ENCODE measurements at regions not wholly inside any gene's neighbourhood (a gene's known extent, or its start where the extent isn't known, plus 50 kb on each side); places are given as distances from the start of the nearest gene placed in this dataset.
"Not testable (repeated sequence)": the region's sequence is repeated elsewhere in the genome, so short reads cannot be mapped to it uniquely, and the experiment has no call there.

DNA sequence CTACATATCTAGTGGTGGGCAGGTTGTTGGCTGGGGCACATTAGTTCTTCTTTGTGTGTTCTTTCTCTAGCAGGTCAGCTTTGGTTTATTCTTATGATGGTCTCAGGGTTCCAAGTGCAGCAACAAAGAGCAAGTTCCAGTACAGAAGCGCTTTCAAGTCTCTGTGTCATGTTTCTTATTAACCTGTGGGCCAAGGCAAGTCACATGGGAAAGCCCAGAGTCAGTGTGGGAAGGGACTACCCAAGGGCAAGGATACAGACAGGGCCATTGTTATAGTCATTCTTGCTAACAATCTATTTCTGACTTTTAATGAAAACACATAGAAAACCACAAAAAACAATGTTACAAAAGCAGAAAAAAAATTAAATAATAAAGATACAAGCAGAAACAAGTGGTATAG lies 754.6 kb downstream of the TBC1D22A start:
- DNase-seq, result no peak

DNA sequence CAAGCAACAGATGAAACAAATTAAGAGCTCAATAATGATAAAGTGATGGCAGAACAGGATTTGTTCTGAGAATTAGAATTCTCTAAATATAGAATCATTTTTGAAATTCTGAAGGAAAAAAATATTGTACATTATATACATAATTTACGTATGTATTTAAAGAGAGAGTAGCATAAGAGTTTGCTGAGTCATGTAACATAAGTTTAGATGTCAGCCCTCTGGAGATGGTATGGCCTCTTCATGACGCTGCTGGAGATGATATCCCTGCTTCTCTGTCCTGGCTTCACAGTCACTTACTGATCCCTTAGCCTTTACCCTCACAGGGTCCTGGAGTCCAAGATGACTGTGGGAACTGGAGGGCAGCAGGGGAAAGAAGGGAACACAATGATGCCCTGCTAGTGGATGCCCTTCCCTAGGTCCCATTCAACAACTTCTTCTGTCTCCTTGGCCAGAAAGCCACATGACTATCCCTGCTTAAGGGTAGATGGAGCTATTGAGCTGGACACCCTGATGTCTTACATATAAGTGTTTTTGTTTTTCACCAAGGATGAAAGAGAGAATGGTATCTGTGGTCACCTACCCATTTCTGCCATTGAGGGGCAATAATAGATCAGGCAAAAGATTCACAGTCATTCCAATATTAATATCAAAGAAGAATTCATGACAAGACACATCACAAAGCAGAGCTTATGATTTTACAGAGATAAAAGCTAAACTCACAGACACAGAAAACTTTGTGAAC lies 753.1 kb downstream of the TBC1D22A start:
- no peak for DNase-seq

DNA sequence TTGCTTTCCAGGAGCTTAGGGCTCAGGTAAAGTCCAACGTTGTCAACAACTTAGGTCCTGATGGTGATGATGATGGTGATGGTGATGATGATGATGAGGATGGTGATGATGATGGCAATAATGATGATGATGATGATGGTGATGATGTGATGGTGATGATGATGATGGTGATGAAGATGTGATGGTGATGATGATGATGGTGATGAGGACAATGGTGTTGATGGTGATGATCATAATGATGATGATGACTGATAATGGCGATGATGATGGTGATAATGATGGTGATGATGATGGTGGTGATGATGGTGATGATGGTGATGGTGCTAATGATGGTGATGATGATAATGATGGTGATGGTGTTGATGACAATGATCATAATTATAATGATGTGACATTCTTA lies 750.2 kb downstream of the TBC1D22A start:
- no peak for DNase-seq

DNA sequence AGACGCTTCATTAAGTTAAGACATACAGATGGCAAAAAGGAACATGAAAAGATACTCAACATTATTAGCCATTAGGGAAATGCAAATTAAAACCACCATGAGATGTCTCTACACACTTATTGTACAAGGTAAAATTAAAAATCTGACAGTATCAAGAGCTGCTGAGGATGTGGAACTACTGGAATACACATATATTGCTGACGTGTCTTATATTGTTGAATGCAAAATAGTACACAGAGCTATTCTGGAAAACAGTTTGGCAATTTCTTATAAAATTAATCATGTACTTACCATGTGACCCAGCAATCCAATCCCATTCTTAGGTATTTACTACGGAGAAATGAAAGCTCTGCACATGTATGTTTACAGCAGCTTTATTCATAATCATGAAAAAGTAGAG lies 742.5 kb downstream of the TBC1D22A start:
- no peak for DNase-seq

DNA sequence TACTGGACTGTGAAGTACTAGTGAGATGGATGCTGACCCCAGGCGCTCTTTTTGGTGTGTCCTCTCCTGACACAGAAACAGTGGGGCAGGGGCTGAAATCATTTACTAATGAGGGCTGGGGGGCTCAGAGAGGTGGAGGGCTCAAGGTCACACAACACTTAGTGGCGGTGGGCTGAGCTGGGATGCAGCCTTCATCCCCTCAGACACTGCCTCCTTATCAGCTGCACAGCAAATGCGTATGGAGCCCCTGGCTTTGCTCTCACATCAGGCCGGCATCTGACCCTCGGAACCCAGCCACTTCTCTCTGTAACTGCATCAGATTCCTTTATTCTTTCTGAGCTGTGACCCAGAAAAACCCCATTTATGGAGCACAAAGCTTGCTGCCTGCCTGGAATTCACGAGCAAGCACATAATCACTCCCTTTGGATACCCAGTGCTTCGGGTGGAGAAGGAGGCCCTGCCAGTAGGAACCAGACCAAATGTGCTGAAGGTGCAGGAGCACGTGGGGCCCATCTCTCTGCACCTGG lies 736.6 kb downstream of the TBC1D22A start:
- DNase-seq, result no peak

DNA sequence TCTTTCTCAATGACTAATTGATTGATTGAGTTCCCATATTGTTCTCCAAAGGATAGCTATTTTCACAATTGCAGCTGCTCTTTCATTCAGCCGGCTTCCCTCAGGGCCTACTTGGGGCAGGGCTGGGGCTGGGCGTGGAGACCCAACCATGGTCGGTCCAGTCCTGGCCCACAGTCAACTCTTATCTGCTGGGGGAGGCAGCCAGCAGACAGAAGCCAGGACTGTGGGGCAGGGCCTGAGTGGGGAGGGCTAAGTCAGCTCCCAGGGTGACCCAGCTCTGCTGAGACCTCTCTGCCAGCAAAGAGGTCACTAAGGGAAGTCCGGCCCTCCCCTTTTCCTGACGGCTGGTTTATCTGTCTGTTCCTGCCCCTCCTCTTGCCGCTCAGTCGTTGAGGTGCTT lies 735.2 kb downstream of the TBC1D22A start:
- no peak for DNase-seq

DNA sequence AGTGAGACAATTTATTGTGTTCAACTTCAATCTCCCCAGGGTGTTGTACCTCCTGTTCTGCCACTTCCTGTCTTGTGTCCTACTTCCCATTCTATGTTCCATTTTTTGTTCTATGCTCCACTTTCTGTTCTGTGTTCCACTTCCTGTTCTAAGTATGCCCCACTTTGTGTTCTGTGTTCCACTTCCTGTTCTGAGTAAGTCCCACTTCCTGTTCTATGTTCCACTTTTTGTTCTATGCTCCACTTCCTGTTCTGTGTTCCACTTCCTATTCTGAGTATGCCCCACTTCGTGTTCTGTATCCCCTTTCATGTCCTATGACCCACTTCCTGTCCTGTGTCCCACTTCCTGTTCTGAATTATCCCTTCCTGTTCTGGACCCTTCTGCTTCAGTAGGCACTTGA lies 732.7 kb downstream of the TBC1D22A start:
- peak in 1 of 2 donors; percentile 31 for DNase-seq

DNA sequence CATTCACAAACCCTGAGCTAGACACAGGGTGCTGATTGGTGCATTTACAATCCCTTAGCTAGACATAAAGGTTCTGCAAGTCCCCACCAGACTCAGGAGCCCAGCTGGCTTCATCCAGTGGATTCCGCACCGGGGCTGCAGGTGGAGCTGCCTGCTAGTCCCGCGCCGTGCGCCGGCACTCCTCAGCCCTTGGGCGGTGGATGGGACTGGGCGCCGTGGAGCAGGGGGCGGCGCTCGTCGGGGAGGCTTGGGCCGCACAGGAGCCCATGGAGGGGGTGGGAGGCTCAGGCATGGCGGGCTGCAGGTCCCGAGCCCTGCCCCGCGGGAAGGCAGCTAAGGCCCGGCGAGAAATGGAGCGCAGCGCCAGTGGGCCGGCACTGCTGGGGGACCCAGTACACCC lies 725.7 kb downstream of the TBC1D22A start:
- not testable (repeated sequence) for DNase-seq

DNA sequence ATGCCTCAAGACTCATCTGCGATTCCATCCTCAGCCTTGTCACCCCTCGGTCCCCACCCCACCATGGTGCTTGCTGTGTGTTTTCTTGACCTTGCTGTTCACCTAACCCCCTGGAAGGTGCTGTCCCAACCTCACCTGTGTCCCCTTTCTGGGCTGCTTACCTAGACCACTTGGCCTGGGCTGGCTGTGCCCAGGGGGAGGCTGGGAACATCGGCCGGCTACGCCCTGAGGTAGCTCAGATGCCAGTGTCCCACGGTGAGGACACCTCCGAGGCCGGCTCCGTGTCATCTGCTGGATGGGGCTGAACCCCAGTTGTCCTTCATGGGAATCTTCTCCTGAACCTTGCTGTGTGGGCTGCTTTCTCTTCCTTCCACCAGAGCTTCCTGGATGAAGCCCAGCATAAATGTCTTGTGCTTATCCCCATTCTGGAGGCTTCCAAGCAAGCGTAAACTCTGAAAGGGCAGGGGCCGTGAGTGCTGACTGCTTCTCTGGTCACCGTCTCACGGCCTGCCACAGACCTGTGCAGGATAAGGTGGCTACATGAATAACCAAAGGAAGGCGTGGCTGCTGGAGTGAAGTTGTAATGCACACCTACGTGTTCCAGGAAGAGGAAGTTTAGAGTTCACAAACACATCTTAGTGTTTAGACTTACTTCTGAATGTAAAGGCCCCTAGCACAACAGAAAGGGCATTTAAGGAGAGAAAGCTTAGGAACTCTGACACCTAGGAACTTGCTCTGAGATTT lies 724.3 kb downstream of the TBC1D22A start:
- DNase-seq, result peak in 1 of 2 donors; percentile 5

DNA sequence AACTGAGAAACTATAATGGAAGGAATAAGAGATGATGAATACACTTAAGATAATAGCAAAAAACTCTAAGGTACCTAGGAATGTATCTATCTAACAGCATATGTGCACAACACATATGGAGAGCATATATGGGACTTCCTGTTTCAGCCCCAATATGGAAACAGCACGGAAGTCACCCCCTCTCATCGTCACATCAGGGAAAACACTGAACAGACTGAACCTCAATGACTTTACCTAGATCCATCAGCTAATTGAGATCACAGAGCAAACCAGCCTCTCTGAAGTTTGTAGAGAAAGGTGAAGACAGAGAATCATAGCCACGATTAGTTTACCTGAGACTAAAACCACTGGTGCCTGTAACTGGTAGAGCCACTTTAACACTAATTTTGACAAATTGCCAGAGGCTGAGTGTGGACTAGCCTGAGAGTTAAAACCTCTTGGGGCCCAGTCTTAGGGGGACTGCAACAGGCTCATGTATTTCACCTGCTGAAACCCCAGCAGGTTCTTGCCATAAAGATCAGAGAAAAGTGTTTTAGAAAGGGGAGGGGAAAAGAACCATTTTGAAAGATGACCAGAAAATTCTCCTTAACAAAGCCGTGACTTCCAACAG lies 722.6 kb downstream of the TBC1D22A start:
- peak in 1 of 2 donors; percentile 1 for DNase-seq

DNA sequence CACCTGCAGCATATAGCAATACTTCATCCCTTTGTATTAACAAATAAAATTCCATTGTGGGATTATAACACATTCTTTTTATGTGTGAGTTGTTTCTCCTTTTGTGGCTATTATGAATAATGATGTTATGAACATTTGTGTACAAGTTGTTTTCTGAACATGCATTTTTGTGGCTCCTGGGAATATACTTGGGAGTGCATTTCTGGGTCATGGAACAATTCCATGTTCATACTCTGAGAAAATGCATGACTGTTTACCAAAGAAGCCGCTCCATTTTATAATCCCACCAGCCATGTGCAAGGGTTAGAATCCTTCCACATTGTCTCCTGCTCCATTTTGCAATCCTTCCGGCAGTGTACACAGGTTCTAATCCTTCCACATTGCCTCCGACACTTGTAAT lies 713.8 kb downstream of the TBC1D22A start:
- DNase-seq, result no peak

DNA sequence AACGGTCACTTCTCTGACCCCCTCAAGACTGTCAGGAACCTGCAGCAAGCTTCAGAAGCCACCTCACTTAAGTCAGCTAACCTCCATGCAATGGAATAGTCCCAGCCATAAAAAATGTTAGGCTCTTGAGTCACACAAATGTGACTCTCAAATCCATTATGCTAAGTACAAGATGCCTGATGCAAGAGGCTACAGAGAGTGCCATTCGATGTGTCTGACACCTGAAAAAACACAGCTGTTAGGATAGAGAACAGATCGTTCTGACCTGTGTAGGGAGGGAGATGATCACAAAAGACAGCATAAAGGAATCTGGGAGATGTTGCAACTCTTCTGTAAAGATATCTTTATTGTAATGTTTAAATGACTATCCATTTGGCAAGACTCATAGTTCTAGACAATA lies 712.4 kb downstream of the TBC1D22A start:
- DNase-seq, result no peak

DNA sequence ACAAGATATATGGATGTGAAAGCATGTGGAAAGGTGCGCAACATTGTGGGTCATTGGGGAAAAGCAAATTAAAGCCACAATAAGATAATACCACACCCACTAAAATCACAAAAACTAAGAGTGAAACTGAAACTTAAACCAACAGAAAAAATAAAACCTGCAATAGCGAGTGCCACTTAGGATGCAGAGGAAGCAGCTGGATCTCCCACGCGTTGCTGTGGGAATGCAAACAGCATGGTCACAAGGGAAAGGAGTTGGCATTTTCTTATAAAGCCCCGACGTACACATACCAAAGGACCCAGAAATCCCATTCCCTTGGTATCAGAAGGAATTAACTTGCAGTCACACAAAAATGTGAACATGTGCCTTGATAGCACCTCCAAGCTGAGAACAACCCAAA lies 712.0 kb downstream of the TBC1D22A start:
- peak in 1 of 2 donors; percentile 1 for DNase-seq

DNA sequence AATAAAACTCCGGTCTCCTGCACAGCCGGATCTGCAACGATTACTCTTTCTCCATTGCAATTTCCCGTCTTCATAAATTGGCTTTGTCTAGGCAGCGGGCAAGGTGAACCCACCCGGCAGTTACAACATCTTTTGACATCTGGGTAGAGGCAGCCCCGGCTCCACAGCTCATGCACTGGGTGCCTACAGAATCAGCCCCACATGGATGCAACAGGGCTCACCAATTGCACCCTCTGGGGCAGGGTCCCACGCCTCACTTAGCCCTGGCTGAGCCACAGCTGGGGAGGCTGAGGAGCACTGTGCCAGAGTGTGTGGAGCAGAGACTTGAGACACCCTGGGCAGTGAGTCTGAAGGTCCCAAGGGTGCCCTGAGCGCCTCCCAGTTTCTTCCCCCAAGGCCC lies 710.2 kb downstream of the TBC1D22A start:
- no peak for DNase-seq

DNA sequence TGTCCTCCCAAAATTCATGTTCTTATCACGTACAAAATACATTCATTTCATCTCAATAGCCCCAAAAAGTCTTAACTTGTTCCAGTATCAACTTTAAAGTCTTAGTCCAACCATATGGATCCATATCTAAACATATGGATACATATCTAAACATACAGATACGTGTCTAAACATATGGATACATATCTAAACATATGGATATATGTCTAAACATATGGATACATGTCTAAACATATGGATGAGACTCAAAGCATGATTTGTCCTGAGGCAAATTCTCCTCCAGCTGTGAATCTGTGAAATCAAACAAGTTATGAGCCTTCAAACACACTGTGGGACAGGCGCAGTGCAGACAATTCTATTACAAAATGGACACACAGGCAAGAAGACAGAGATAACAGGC lies 709.0 kb downstream of the TBC1D22A start:
- no peak for DNase-seq

DNA sequence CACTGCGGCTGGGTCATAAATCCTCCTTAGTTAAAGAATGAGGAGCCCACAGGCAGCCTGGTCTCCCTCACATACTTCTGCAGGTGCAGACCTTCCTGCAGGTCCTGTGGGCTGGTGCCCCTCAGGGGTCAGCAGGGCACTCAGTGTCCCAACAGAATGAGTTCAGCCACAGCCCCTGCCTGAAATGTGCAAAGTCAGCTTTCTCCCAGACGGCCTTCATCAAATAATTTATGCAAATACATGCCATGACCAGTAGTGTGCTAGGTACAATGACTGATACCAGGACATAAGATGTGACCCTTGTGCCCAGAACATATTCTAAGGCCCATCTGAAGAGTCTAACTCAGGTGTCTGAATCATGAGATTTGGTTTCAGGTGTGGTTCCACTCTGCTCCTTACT lies 703.4 kb downstream of the TBC1D22A start:
- no peak for DNase-seq

DNA sequence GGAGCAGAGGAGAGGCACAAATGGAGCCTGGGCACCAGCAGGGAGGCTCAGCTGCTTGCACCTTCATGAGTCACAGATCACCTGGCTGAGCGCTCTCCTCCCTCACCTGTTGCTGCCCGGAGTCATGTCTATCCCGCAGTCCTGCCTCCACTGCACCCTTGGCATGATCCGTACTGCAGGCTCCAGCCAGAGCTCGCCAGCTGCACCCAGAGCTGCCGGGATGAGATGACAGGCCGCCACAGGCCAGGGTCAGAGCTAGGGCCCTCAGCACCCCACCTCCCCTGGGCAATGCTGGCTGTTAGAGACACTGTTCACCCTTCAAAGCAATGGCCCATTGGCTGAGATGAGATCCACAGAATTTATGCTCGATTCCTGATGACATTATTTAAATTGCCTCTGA lies 702.8 kb downstream of the TBC1D22A start:
- DNase-seq, result no peak

DNA sequence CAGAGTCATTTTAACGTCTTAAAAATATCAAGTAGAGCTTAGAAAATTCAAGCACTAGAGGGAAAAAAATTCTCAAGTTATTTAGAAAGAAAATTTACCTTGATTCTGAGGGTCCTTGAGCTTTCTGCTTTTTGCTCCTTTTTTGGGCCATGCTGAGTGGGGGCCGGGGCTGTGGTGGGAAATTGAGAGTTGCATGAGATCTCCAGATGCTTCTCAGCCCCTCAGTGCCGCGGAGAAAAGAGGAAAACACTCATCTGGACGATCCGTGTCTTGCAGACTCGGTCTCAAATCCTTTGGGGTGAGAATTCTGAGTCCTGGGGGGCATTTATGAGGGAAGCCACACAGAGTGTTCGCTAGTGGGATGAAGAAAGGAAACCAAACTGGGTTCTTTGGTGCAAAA lies 700.8 kb downstream of the TBC1D22A start:
- no peak for DNase-seq

DNA sequence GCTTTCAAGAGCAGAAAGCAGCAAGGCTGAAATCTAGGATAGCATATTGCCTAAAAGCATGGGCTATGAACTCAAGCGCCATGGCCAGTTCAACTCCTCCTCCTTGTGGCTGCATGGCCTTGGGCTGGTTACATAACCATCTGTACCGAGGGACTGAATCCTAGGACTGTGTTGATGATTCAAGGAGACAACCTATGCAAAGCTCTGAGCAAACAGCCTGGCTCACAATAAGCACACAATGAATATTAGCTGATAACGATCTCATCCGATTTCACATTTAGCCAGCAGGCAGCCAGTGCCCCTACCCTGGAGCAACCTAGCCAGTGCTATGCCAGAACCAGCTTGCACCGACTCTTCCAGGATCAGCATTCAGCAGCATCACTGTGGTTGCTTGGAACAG lies 698.4 kb downstream of the TBC1D22A start:
- no peak for DNase-seq

DNA sequence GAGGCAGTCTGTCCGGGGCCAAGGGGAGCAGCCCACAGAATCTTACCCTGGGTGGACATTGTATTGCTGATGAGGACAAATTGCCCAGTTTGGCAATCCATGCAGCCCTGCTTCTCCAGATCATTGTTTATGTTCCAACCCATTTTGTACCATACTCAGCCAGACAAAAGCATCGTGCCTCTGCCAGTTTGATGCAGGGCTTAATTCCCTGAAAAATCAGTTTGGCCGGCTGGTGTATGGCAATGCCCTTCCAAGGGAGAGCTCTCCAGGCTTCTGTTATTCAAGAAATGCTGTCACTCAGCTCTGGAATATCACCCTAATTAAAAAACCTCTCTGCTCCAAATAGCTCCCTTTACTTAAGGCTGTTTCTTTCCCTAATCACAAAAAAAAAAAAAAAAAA lies 697.7 kb downstream of the TBC1D22A start:
- no peak for DNase-seq

DNA sequence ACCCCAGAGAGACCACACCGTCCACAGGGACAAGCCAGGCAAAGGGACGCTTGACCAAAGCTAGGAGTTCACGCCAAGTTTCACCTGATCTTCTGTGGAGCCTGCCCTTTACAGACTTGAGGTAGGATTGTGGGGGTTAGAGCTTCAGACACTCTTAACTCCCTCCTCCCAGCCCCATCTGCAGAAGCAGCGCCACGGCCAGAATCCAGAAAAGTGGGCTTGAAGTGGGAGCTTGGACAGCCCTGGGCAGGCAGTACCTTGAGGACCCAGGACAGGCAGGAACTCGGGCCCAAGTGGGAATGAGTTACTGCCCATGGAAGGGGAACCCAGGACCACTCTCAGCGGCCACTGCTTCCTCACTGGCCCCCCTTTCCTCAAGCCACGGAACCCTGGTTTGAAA lies 695.9 kb downstream of the TBC1D22A start:
- DNase-seq, result no peak

DNA sequence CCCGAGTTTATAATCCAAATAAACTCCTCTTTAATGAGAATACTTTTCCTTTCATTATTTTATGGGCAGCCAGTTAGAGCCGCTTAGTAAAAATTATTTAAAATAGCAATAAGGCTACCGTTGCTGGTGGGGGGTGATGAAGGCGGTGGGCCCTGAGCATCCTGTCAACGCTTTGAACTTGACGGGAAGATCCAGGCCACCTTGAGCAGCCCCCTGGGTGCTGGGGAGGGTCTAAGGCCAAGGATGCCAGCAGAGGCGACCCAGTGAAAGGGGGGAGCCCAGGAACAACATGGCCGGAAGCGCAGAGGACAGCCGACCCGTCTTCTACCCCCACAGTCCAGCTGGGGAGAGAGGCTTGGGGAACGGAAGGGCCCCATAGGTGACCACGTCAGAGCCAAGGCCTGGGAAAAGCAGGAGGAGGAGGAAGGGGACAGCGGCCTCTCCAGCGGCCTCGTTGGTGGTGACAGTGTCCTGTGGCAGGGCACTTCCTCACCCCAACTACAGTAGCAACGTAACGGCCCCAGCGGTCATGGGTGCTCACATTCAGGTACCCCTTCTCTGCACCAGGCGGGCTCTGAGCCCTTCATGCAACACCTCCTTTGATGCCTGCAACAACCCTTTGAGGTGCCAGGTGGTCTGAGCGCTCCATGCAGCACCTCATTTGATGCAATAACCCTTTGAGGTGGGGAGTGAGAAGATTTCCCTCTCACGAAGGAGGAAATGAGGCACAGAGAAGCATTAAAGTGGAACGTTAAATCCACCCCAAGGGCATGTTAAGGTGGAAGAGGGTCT lies 695.3 kb downstream of the TBC1D22A start:
- no peak for DNase-seq

DNA sequence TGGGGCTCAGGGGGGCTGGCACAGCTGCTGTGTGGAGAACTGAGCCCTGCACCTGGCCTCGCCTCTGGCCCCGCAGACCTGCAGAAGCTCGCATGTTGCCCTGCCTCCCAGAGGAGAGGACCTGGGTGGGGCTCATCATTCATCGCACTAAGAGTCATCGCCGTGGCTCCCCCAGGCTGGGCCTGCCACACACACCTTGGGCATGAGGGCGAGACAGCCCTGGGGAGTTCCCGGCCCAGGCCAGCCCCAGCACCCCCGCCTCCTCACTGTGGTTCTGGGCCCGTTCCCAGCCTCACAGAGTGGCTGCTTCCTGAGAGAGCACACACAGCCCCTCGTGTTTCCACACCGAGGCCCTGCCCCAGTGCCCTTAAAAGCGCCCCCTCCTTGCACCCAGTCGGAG lies 694.6 kb downstream of the TBC1D22A start:
- no peak for DNase-seq
